ENCODE measurements at regions not wholly inside any gene's neighbourhood (a gene's known extent, or its start where the extent isn't known, plus 50 kb on each side); places are given as distances from the start of the nearest gene placed in this dataset.

- ATAC-seq (no peak), DNase-seq (no peak)
- H3K36me3 Mint-ChIP-seq (ENCODE audit: low read depth): no peaks in the 10 kb centered on the region
- no peak overlapping the region for H3K27ac Mint-ChIP-seq
- H3K27me3 Mint-ChIP-seq: peaks cover 11% of the 10 kb centered on the region
- no peaks in the 10 kb centered on the region for H3K9me3 Mint-ChIP-seq
- no peak overlapping the region for H3K4me3 Mint-ChIP-seq
- no peaks in the 10 kb centered on the region for H3K4me1 Mint-ChIP-seq
Measured at GRCh38 chr2:16538707-16539106, 126.9 kb downstream of the CYRIA start.

GRCh38 chr2:16537347-16537746 is 128.3 kb downstream of the CYRIA start:
- no peaks in the 10 kb centered on the region for H3K9me3 Mint-ChIP-seq
- no peak for DNase-seq
- no peak overlapping the region for H3K4me3 Mint-ChIP-seq
- no peak for ATAC-seq
- H3K4me1 Mint-ChIP-seq: no peaks in the 10 kb centered on the region
- no peaks in the 10 kb centered on the region for H3K36me3 Mint-ChIP-seq (ENCODE audit: low read depth)
- H3K27me3 Mint-ChIP-seq: peaks cover 11% of the 10 kb centered on the region
- no peak overlapping the region for H3K27ac Mint-ChIP-seq

GRCh38 chr2:16526193-16526592 is 139.4 kb downstream of the CYRIA start:
- H3K9me3 Mint-ChIP-seq: no peaks in the 10 kb centered on the region
- H3K4me3 Mint-ChIP-seq: no peak overlapping the region
- H3K36me3 Mint-ChIP-seq (ENCODE audit: low read depth): no peaks in the 10 kb centered on the region
- DNase-seq (no peak), ATAC-seq (no peak)
- no peak overlapping the region for H3K27ac Mint-ChIP-seq
- H3K4me1 Mint-ChIP-seq: no peaks in the 10 kb centered on the region
- peaks cover 14% of the 10 kb centered on the region for H3K27me3 Mint-ChIP-seq

- ATAC-seq (no peak), DNase-seq (peak; percentile 20)
- Mint-ChIP-seq H3K27me3 (peaks cover 12% of the 10 kb centered on the region), H3K9me3 (no peaks in the 10 kb centered on the region), H3K36me3 (ENCODE audit: low read depth) (no peaks in the 10 kb centered on the region), H3K4me3 (no peak overlapping the region), H3K27ac (no peak overlapping the region), H3K4me1 (no peaks in the 10 kb centered on the region)
Measured at GRCh38 chr2:16525265-16525887, 140.3 kb downstream of the CYRIA start.

GRCh38 chr2:16523711-16524110 is 141.9 kb downstream of the CYRIA start:
- no peaks in the 10 kb centered on the region for H3K9me3 Mint-ChIP-seq
- H3K27ac Mint-ChIP-seq: no peak overlapping the region
- H3K36me3 Mint-ChIP-seq (ENCODE audit: low read depth): no peaks in the 10 kb centered on the region
- no peak overlapping the region for H3K4me3 Mint-ChIP-seq
- peaks cover 14% of the 10 kb centered on the region for H3K27me3 Mint-ChIP-seq
- no peak for ATAC-seq
- no peaks in the 10 kb centered on the region for H3K4me1 Mint-ChIP-seq
- no peak for DNase-seq

DNA sequence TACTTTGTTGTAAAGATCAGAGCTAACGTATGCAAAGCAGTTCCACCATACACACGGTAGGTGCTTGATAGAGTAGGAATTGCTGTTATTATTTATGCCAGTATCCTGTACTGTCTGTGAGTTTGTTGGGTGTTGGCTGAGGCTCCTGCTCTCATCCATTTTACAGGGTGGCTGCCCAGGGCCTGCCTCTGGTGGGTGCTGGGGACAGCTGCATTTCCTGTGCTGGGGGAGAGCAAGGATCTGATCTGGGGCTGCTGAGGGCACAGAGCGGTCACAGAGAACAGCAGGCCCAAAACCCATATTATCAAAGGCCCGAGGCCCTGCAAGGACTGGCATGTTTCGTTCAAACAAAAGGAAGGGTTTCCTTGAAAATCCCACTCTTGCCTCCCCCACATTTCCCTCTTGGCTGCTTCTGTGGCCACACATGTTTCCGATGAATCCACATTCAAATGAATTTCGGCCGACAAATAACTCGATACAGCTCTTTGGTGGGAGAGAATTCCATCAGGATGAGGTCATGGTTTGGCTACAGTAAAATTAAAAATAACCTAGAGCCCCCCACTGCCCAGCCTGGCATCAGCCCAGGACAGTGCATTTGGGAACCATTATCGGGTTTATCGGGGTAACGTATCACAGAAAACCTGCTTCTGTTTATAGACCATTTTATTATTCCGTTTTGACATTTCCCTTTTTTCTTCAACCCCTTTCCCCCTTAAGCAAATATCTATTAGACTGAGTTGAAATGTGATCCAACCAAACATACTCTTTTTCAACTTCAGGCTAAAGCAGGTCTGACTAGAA is 143.4 kb downstream of the CYRIA start:
- no peaks in the 10 kb centered on the region for H3K9me3 Mint-ChIP-seq
- ATAC-seq: no peak

DNA sequence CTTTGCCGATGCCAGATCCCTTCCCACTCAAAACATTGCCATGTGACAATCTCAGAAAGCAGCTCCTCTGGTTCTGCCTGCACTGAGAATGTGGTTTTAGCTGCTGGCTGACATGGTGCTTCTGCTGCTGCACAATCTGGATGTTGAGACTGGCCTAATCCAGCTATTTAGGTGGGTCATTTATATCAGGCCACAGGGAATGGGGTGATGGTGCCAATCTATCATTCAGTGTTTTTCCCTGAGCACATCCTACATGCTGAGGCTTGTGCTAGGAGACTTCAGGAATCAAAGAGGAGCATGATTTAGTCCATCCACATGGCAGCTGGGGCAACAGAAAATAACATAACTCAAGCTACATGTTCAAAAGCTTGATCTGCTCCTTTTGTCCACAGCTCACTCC is 144.7 kb downstream of the CYRIA start:
- ATAC-seq (no peak), DNase-seq (no peak)
- no peaks in the 10 kb centered on the region for H3K9me3 Mint-ChIP-seq
- peaks cover 7% of the 10 kb centered on the region for H3K27me3 Mint-ChIP-seq
- H3K4me1 Mint-ChIP-seq: no peaks in the 10 kb centered on the region
- H3K36me3 Mint-ChIP-seq (ENCODE audit: low read depth): no peaks in the 10 kb centered on the region
- H3K27ac Mint-ChIP-seq: no peak overlapping the region
- no peak overlapping the region for H3K4me3 Mint-ChIP-seq

More for the DNA sequence above, 143.4 kb downstream of the CYRIA start:
- Mint-ChIP-seq H3K27ac (no peak overlapping the region), H3K36me3 (ENCODE audit: low read depth) (no peaks in the 10 kb centered on the region), H3K27me3 (peaks cover 10% of the 10 kb centered on the region), H3K4me3 (no peak overlapping the region), H3K4me1 (no peaks in the 10 kb centered on the region)
- DNase-seq: no peak

- Mint-ChIP-seq H3K9me3 (no peaks in the 10 kb centered on the region), H3K4me1 (no peaks in the 10 kb centered on the region), H3K27ac (no peak overlapping the region), H3K4me3 (no peak overlapping the region), H3K27me3 (peaks cover 8% of the 10 kb centered on the region), H3K36me3 (ENCODE audit: low read depth) (no peaks in the 10 kb centered on the region)
- ATAC-seq: no peak
- no peak for DNase-seq
Measured at GRCh38 chr2:16515696-16516095, 149.9 kb downstream of the CYRIA start.

DNA sequence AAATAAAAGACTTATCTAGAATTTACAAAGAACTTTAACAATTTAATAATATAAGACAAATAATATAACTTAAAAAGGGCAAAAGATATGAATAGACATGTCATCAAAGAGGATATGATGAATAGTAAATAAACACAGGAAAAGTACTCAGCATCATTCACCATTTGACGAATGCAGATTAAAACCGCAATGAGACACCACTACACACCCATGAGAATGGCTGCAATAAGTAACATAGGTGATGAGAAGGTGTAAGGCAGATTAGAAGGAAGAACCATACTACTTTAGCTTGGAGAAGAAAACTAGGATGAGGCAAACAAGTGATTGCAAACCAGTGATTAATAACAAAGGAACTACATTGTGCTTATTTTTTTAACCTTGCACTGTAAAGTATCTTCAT is 152.0 kb downstream of the CYRIA start:
- Mint-ChIP-seq H3K27ac (no peak overlapping the region), H3K4me1 (no peaks in the 10 kb centered on the region), H3K27me3 (peaks cover 20% of the 10 kb centered on the region), H3K9me3 (no peaks in the 10 kb centered on the region), H3K36me3 (ENCODE audit: low read depth) (no peaks in the 10 kb centered on the region), H3K4me3 (no peak overlapping the region)
- ATAC-seq (no peak), DNase-seq (no peak)

GRCh38 chr2:16511041-16511440 is 154.6 kb downstream of the CYRIA start:
- no peak overlapping the region for H3K4me3 Mint-ChIP-seq
- DNase-seq (no peak), ATAC-seq (no peak)
- H3K27me3 Mint-ChIP-seq: peaks cover 34% of the 10 kb centered on the region
- no peak overlapping the region for H3K27ac Mint-ChIP-seq
- no peaks in the 10 kb centered on the region for H3K4me1 Mint-ChIP-seq
- H3K36me3 Mint-ChIP-seq (ENCODE audit: low read depth): no peaks in the 10 kb centered on the region
- H3K9me3 Mint-ChIP-seq: no peaks in the 10 kb centered on the region

DNA sequence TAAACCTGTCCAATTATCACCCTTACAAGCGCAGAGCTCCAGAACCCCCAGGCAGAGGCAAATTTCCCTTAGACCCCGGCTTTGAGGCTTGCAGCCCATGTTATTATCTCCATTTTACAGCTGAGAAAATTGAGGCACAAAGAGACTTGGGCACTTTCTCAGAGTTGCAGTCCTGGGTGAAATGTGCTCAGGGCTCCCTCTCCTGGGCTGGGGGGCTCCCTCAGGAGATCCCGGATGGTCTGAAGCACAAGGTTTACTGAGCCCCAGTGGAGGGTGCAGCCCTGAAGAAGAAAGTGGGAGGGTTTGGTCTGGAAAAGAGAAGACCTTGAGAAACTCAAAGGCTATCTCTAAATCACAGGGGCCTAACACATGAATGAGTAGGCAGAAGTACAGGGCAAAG is 156.6 kb downstream of the CYRIA start:
- no peaks in the 10 kb centered on the region for H3K36me3 Mint-ChIP-seq (ENCODE audit: low read depth)
- no peak overlapping the region for H3K27ac Mint-ChIP-seq
- DNase-seq (no peak), ATAC-seq (no peak)
- H3K4me1 Mint-ChIP-seq: no peaks in the 10 kb centered on the region
- H3K4me3 Mint-ChIP-seq: no peak overlapping the region
- peaks cover 32% of the 10 kb centered on the region for H3K27me3 Mint-ChIP-seq
- no peaks in the 10 kb centered on the region for H3K9me3 Mint-ChIP-seq

GRCh38 chr2:16508490-16508851 is 157.2 kb downstream of the CYRIA start:
- Mint-ChIP-seq H3K36me3 (ENCODE audit: low read depth) (no peaks in the 10 kb centered on the region), H3K4me3 (no peak overlapping the region), H3K27me3 (peaks cover 32% of the 10 kb centered on the region), H3K4me1 (no peaks in the 10 kb centered on the region), H3K9me3 (no peaks in the 10 kb centered on the region), H3K27ac (no peak overlapping the region)
- no peak for ATAC-seq
- DNase-seq: no peak

DNA sequence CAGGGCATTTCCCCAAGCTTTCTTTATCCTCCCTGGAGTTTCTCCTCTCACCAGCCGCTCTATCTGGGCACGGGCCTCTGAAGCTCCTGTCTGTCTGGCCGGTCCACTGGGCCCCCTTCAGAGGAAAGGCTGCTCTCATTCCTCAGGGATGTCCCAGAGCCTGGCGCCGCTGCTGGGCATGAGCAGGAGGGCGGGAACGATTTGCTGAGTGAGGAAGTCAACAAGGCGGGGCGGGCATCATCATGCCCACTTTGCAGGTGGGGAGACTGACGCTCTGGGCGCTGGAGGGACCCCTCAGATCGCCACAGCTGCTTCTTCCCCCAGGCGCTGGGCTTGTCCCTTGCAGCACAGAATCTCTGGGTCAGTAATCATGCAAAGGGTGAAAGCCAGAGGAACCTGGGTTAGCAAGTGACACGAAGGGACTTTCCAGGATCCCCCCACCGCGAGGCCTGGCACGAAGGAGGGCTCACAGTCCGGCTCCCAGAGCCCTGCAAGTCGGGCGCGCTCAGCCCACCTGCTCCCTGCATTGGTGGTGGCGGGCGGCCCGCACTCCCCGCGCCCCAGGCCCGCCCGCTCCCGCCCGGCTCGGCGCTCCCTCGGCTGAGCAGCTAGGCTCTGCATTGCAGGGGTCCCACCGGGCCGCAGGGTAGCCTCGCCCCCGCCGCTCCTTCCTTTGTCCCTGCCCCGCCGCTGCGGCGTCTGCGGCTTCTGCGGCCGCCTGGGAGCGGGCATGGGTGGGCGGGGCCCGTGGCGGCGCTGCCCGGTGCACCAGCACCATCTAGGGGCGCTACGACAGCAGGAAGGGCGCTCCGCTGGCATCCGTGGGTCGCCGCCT is 157.8 kb downstream of the CYRIA start:
- ATAC-seq: peak; percentile 17
- Mint-ChIP-seq H3K4me3 (no peak overlapping the region), H3K4me1 (no peaks in the 10 kb centered on the region), H3K9me3 (no peaks in the 10 kb centered on the region), H3K27ac (no peak overlapping the region), H3K36me3 (ENCODE audit: low read depth) (no peaks in the 10 kb centered on the region), H3K27me3 (peaks cover 34% of the 10 kb centered on the region)
- peak; percentile 14 for DNase-seq

- Mint-ChIP-seq H3K36me3 (ENCODE audit: low read depth) (no peaks in the 10 kb centered on the region), H3K4me3 (no peak overlapping the region), H3K9me3 (no peaks in the 10 kb centered on the region), H3K27me3 (peaks cover 30% of the 10 kb centered on the region), H3K4me1 (no peaks in the 10 kb centered on the region), H3K27ac (no peak overlapping the region)
- ATAC-seq (no peak), DNase-seq (no peak)
Measured at GRCh38 chr2:16506366-16506765, 159.3 kb downstream of the CYRIA start.

All from activated naive CD8-positive, alpha-beta T cell treated with anti-CD3 and anti-CD28 coated beads, Interleukin-2, amount 50 U/mL, for 24 hours (primary cell).